Left renal cortex interstitium (tissue), 4 donors: ENCODE measurements at regions not wholly inside any gene's neighbourhood (a gene's known extent, or its start where the extent isn't known, plus 50 kb on each side); places are given as distances from the start of the nearest gene placed in this dataset.

ENCODE experiments used
- DNase-seq, 4 donors: peaks; one replicate each; pipeline ENCODE4 v3.0.0-alpha.2; 2013; ENCODE audit warnings: low read depth in 4 of 4, low spot score in 2 of 4, missing footprints in 1 of 4

GRCh38 chr2:234546770-234547169 lies 49.9 kb upstream of the ARL4C start:
- DNase-seq = no peak
